Mesenchymal stem cell (in vitro differentiated cells and primary cell): ENCODE measurements at regions not wholly inside any gene's neighbourhood (a gene's known extent, or its start where the extent isn't known, plus 50 kb on each side); places are given as distances from the start of the nearest gene placed in this dataset.

Experiments used
- DNase-seq: peaks from one replicate; pipeline ENCODE4 v3.0.0-alpha.2; 2013
- H2AFZ ChIP-seq: one replicate; pipeline ENCODE4 v1.6.1; 2013; ENCODE audit warnings: low read depth, mild to moderate bottlenecking, control low read depth, inconsistent platforms, low read length, moderate library complexity
- H2AK5ac ChIP-seq: 2 replicates; pipeline ENCODE4 v1.6.1; 2013; ENCODE audit warnings: low read length, moderate library complexity, mild to moderate bottlenecking, inconsistent platforms; ENCODE audit not compliant: severe bottlenecking
- H2BK120ac ChIP-seq: one replicate; pipeline ENCODE4 v1.6.1; 2013; ENCODE audit warnings: low read depth, mild to moderate bottlenecking, inconsistent platforms, low read length, moderate library complexity
- H2BK12ac ChIP-seq, 2 experiments: one replicate each; pipeline ENCODE4 v1.6.1; 2013; ENCODE audit warnings: inconsistent platforms in 2 of 2, low read length in 2 of 2, mild to moderate bottlenecking in 2 of 2, moderate library complexity in 2 of 2, control low read depth in 1 of 2
- H2BK15ac ChIP-seq: one replicate; pipeline ENCODE4 v1.6.1; 2013; ENCODE audit warnings: mild to moderate bottlenecking, low read depth, inconsistent platforms; ENCODE audit not compliant: poor library complexity, severe bottlenecking
- H2BK5ac ChIP-seq: 2 replicates; pipeline ENCODE4 v1.6.1; 2013; ENCODE audit warnings: low read depth, mild to moderate bottlenecking, low read length, control low read depth, inconsistent platforms; ENCODE audit not compliant: poor library complexity, severe bottlenecking
- H3K14ac ChIP-seq, 2 experiments: one replicate each; pipeline ENCODE4 v1.6.1; 2013; ENCODE audit warnings: inconsistent platforms in 2 of 2, low read length in 2 of 2, control low read depth in 1 of 2, mild to moderate bottlenecking in 1 of 2, moderate library complexity in 1 of 2
- H3K18ac ChIP-seq, 2 experiments: one replicate each; pipeline ENCODE4 v1.6.1; 2013; ENCODE audit warnings: inconsistent platforms in 2 of 2, low read length in 2 of 2, control low read depth in 1 of 2, low read depth in 1 of 2, mild to moderate bottlenecking in 1 of 2
- H3K23ac ChIP-seq, 2 experiments: one replicate each; pipeline ENCODE4 v1.6.1; 2013; ENCODE audit warnings: inconsistent platforms in 2 of 2, low read length in 2 of 2, mild to moderate bottlenecking in 2 of 2, moderate library complexity in 2 of 2, control low read depth in 1 of 2
- H3K27ac ChIP-seq: 2 replicates; pipeline ENCODE4 v1.5.1; 2013; ENCODE audit warnings: mild to moderate bottlenecking, moderate library complexity, low read length, control low read depth, inconsistent platforms; ENCODE audit not compliant: poor library complexity, severe bottlenecking
- H3K27me3 ChIP-seq, 2 experiments: 2 replicates each; pipeline versions ENCODE4 v1.6.1 to v1.7.0; 2013; ENCODE audit warnings: low read length in 2 of 2, mild to moderate bottlenecking in 2 of 2, moderate library complexity in 2 of 2, control low read depth in 1 of 2, inconsistent platforms in 1 of 2; ENCODE audit not compliant: control insufficient read depth in 1 of 2, insufficient read depth in 1 of 2
- H3K36me3 ChIP-seq, 2 experiments: 2 replicates each; pipeline versions ENCODE4 v1.6.1 to v1.7.0; 2013; ENCODE audit warnings: low read length in 2 of 2, control low read depth in 1 of 2, inconsistent platforms in 1 of 2, low read depth in 1 of 2, mild to moderate bottlenecking in 1 of 2; ENCODE audit not compliant: insufficient read depth in 2 of 2, control insufficient read depth in 1 of 2
- H3K4ac ChIP-seq, 2 experiments: one replicate each; pipeline ENCODE4 v1.6.1; 2013; ENCODE audit warnings: inconsistent platforms in 2 of 2, low read length in 2 of 2, mild to moderate bottlenecking in 2 of 2, moderate library complexity in 2 of 2, control low read depth in 1 of 2, low read depth in 1 of 2
- H3K4me1 ChIP-seq: 2 replicates; pipeline ENCODE4 v1.6.1; 2013; ENCODE audit warnings: low read depth, low read length, control low read depth; ENCODE audit not compliant: control insufficient read depth, insufficient read depth
- H3K4me2 ChIP-seq: 2 replicates; pipeline ENCODE4 v1.6.1; 2013; ENCODE audit warnings: low read length, mild to moderate bottlenecking, inconsistent platforms; ENCODE audit not compliant: poor library complexity, severe bottlenecking
- H3K4me3 ChIP-seq, 2 experiments: 2 replicates each; pipeline versions ENCODE4 v1.5.1 to v1.7.0; 2013; ENCODE audit warnings: low read length in 2 of 2, mild to moderate bottlenecking in 2 of 2, control low read depth in 1 of 2, low read depth in 1 of 2; ENCODE audit not compliant: insufficient read depth in 1 of 2
- H3K79me1 ChIP-seq: replicated peaks from 2 replicates; pipeline ENCODE4 v1.6.1; 2013; ENCODE audit warnings: mild to moderate bottlenecking, control low read depth, low read length, inconsistent platforms; ENCODE audit not compliant: poor library complexity, severe bottlenecking
- H3K9ac ChIP-seq: 2 replicates; pipeline ENCODE4 v1.7.0; 2013; ENCODE audit warnings: mild to moderate bottlenecking, low read length, moderate library complexity
- H3K9me3 ChIP-seq: 2 replicates; pipeline ENCODE4 v1.7.0; 2013; ENCODE audit warnings: mild to moderate bottlenecking, low read length; ENCODE audit not compliant: control insufficient read depth
- H4K8ac ChIP-seq: one replicate; pipeline ENCODE4 v1.6.1; 2013; ENCODE audit warnings: inconsistent platforms, mild to moderate bottlenecking, low read length, moderate library complexity
- H4K91ac ChIP-seq: one replicate; pipeline ENCODE4 v1.6.1; 2013; ENCODE audit warnings: mild to moderate bottlenecking, low read length, inconsistent platforms
- WGBS: methylation state at CpG from one replicate; pipeline ENCODE4 v1.1.7; 2013; ENCODE audit warnings: mixed read lengths; 5-methylcytosine and 5-hydroxymethylcytosine counted together

- H3K4me2 ChIP-seq = no peak overlapping the region
- no peak overlapping the region for H3K27ac ChIP-seq
- H3K4ac ChIP-seq = no peak overlapping the region
- no peak overlapping the region for H3K14ac ChIP-seq
- no peaks in the 10 kb centered on the region for H3K79me1 ChIP-seq
- no peak overlapping the region for H2AK5ac ChIP-seq
- H3K18ac ChIP-seq = no peak overlapping the region
- H3K4me3 ChIP-seq = no peak overlapping the region
- H4K8ac ChIP-seq = no peak overlapping the region
- no peaks in the 10 kb centered on the region for H3K27me3 ChIP-seq
- no peak overlapping the region for H2BK5ac ChIP-seq
- H4K91ac ChIP-seq = no peak overlapping the region
- H3K9ac ChIP-seq = no peak overlapping the region
- no peak overlapping the region for H2BK15ac ChIP-seq
- 89% methylated on average over 1 of the region's 2 CpGs for WGBS
- no peak overlapping the region for H2BK120ac ChIP-seq
- H2BK12ac ChIP-seq = no peak overlapping the region
- no peak overlapping the region for H2AFZ ChIP-seq
- H3K36me3 ChIP-seq = no peaks in the 10 kb centered on the region
- H3K9me3 ChIP-seq = no peaks in the 10 kb centered on the region
- DNase-seq = no peak
- no peak overlapping the region for H3K23ac ChIP-seq
- H3K4me1 ChIP-seq = no peaks in the 10 kb centered on the region
Measured at GRCh38 chr18:30444544-30444943, 598.0 kb downstream of the DSC3 start.

- WGBS = 6% methylated on average over 2 of the region's 2 CpGs
Measured at GRCh38 chr18:30440351-30440750, 602.2 kb downstream of the DSC3 start.

GRCh38 chr18:30439174-30439573, 603.4 kb downstream of the DSC3 start:
- H2BK12ac ChIP-seq = peak overlapping the region in 1 of 2 experiments; percentile 21
- no peak overlapping the region for H3K23ac ChIP-seq
- H3K36me3 ChIP-seq = no peaks in the 10 kb centered on the region
- no peaks in the 10 kb centered on the region for H3K79me1 ChIP-seq
- H2AK5ac ChIP-seq = peak overlapping the region; percentile 40
- H4K91ac ChIP-seq = no peak overlapping the region
- no peaks in the 10 kb centered on the region for H3K9me3 ChIP-seq
- H3K9ac ChIP-seq = no peak overlapping the region
- no peak for DNase-seq
- peak overlapping the region in 1 of 2 experiments; percentile 55 for H3K14ac ChIP-seq
- H3K27ac ChIP-seq = no peak overlapping the region
- peak overlapping the region; percentile 1 for H2BK5ac ChIP-seq
- H3K4me3 ChIP-seq = no peak overlapping the region
- H2BK15ac ChIP-seq = no peak overlapping the region
- no peaks in the 10 kb centered on the region for H3K4me1 ChIP-seq
- H3K18ac ChIP-seq = peak overlapping the region in 1 of 2 experiments; percentile 48
- no peaks in the 10 kb centered on the region for H3K27me3 ChIP-seq
- H2BK120ac ChIP-seq = no peak overlapping the region
- H3K4ac ChIP-seq = no peak overlapping the region
- no peak overlapping the region for H3K4me2 ChIP-seq
- no peak overlapping the region for H4K8ac ChIP-seq
- H2AFZ ChIP-seq = no peak overlapping the region
- 96% methylated on average over 2 of the region's 2 CpGs for WGBS

More at GRCh38 chr18:30440351-30440750, 602.2 kb downstream of the DSC3 start:
- H4K91ac ChIP-seq = no peak overlapping the region
- H2AK5ac ChIP-seq = no peak overlapping the region
- H4K8ac ChIP-seq = no peak overlapping the region
- H2BK15ac ChIP-seq = no peak overlapping the region
- H3K27me3 ChIP-seq = no peaks in the 10 kb centered on the region
- H3K36me3 ChIP-seq = no peaks in the 10 kb centered on the region
- peak overlapping the region; percentile 74 for H3K27ac ChIP-seq
- H2BK120ac ChIP-seq = no peak overlapping the region
- no peak overlapping the region for H3K23ac ChIP-seq
- H3K79me1 ChIP-seq = no peaks in the 10 kb centered on the region
- H3K9me3 ChIP-seq = no peaks in the 10 kb centered on the region
- no peak overlapping the region for H3K18ac ChIP-seq
- DNase-seq = peak; percentile 61
- H2BK5ac ChIP-seq = no peak overlapping the region
- no peak overlapping the region for H3K4me3 ChIP-seq
- H3K14ac ChIP-seq = no peak overlapping the region
- no peak overlapping the region for H2BK12ac ChIP-seq
- no peaks in the 10 kb centered on the region for H3K4me1 ChIP-seq
- no peak overlapping the region for H3K9ac ChIP-seq
- no peak overlapping the region for H3K4me2 ChIP-seq
- no peak overlapping the region for H2AFZ ChIP-seq
- H3K4ac ChIP-seq = no peak overlapping the region

- H3K4me2 ChIP-seq = no peak overlapping the region
- H4K8ac ChIP-seq = no peak overlapping the region
- no peak overlapping the region for H2BK15ac ChIP-seq
- no peak overlapping the region for H3K18ac ChIP-seq
- no peak overlapping the region for H3K27ac ChIP-seq
- H2BK120ac ChIP-seq = no peak overlapping the region
- no peak overlapping the region for H3K4ac ChIP-seq
- H4K91ac ChIP-seq = no peak overlapping the region
- no peak overlapping the region for H3K23ac ChIP-seq
- no peaks in the 10 kb centered on the region for H3K79me1 ChIP-seq
- H2AK5ac ChIP-seq = no peak overlapping the region
- DNase-seq = no peak
- H3K9me3 ChIP-seq = no peaks in the 10 kb centered on the region
- WGBS = no CpG with 5 or more reads among the region's 2 CpGs
- H3K27me3 ChIP-seq = no peaks in the 10 kb centered on the region
- no peak overlapping the region for H2AFZ ChIP-seq
- H3K4me1 ChIP-seq = no peaks in the 10 kb centered on the region
- H2BK12ac ChIP-seq = no peak overlapping the region
- H3K14ac ChIP-seq = no peak overlapping the region
- H2BK5ac ChIP-seq = no peak overlapping the region
- no peak overlapping the region for H3K4me3 ChIP-seq
- H3K9ac ChIP-seq = no peak overlapping the region
- no peaks in the 10 kb centered on the region for H3K36me3 ChIP-seq
Measured at GRCh38 chr18:30432349-30432748, 610.2 kb downstream of the DSC3 start.
